Naive thymus-derived CD8-positive, alpha-beta T cell (primary cell): ENCODE measurements at regions not wholly inside any gene's neighbourhood (a gene's known extent, or its start where the extent isn't known, plus 50 kb on each side); places are given as distances from the start of the nearest gene placed in this dataset.

Experiments
- ATAC-seq, 2 donors: fragments of 150-1000 bp; cut with Tn5 transposase in 1 of 2; sonication (Bioruptor Pico), chemical (Tn5 transposase) in 1 of 2; 1 replicate in 1 of 2; 2 replicates in 1 of 2; pipeline ENCODE4 v1.10.0; 2021; ENCODE audit warnings: mild to moderate bottlenecking in 2 of 2, moderate library complexity in 2 of 2
- POLR2A ChIA-PET: fragments of 350-600 bp; sonication (Branson Sonifier 250); formaldehyde crosslinking; loops from one replicate; lab custom pipeline; 2021; ENCODE audit warnings: antibody characterized with exemption; lab: Charles Lee
- DNase-seq, 10 donors: peaks; one replicate each; pipeline versions ENCODE4 v3.0.0 to v3.0.0-alpha.2; 2020 to 2022
- H3K27ac Mint-ChIP-seq, 10 donors: one replicate each; pipeline ENCODE4 v1.8.0; 2020 to 2022; ENCODE audit warnings: mild to moderate bottlenecking in 10 of 10, mixed read lengths in 10 of 10, moderate library complexity in 4 of 10, inconsistent platforms in 1 of 10
- H3K27me3 Mint-ChIP-seq, 5 donors: one replicate each; pipeline ENCODE4 v1.8.0; 2021 to 2022; ENCODE audit warnings: mixed read lengths in 5 of 5
- H3K36me3 Mint-ChIP-seq, 3 donors: one replicate each; pipeline ENCODE4 v1.8.0; 2020 to 2022; ENCODE audit warnings: mixed read lengths in 3 of 3, mild to moderate bottlenecking in 2 of 3, inconsistent platforms in 1 of 3
- H3K4me1 Mint-ChIP-seq, 4 donors: one replicate each; pipeline ENCODE4 v1.8.0; 2021 to 2022; ENCODE audit warnings: mixed read lengths in 4 of 4
- H3K4me3 Mint-ChIP-seq, 10 donors: one replicate each; pipeline ENCODE4 v1.8.0; 2020 to 2022; ENCODE audit warnings: mild to moderate bottlenecking in 10 of 10, mixed read lengths in 10 of 10, moderate library complexity in 6 of 10, inconsistent platforms in 1 of 10
- H3K9me3 Mint-ChIP-seq, 9 donors: one replicate each; pipeline ENCODE4 v1.8.0; 2020 to 2022; ENCODE audit warnings: mixed read lengths in 9 of 9, mild to moderate bottlenecking in 3 of 9, inconsistent platforms in 1 of 9, moderate library complexity in 1 of 9

GRCh38 chr14:85234156-85235025 lies 295.6 kb upstream of the FLRT2 start:
- ATAC-seq (no peak), DNase-seq (no peak)
- POLR2A ChIA-PET, result no interaction called here
- Mint-ChIP-seq H3K27me3 (no peaks in the 10 kb centered on the region), H3K27ac (no peak overlapping the region), H3K4me1 (no peaks in the 10 kb centered on the region), H3K9me3 (peaks cover 0 to 24% (median 10%) of the 10 kb centered on the region in 9 donors), H3K4me3 (no peak overlapping the region), H3K36me3 (no peaks in the 10 kb centered on the region)

GRCh38 chr14:85235868-85236267 lies 294.1 kb upstream of the FLRT2 start:
- no peak overlapping the region for H3K4me3 Mint-ChIP-seq
- H3K9me3 Mint-ChIP-seq, result peaks cover 0 to 16% (median 2%) of the 10 kb centered on the region in 9 donors
- ATAC-seq, result no peak

GRCh38 chr14:85236296-85236695 lies 293.6 kb upstream of the FLRT2 start:
- no peak for DNase-seq
- Mint-ChIP-seq H3K4me3 (no peak overlapping the region), H3K27me3 (no peaks in the 10 kb centered on the region), H3K9me3 (peaks cover 0 to 14% (median 2%) of the 10 kb centered on the region in 9 donors), H3K36me3 (no peaks in the 10 kb centered on the region), H3K27ac (no peak overlapping the region), H3K4me1 (no peaks in the 10 kb centered on the region)
- no peak for ATAC-seq
- POLR2A ChIA-PET, result interaction anchor here (0.7 kb wide), 1 partner anchor 11 kb away, joined by 3 read pairs; no protein-coding TSS in a partner anchor

More at GRCh38 chr14:85235868-85236267, 294.1 kb upstream of the FLRT2 start:
- no peaks in the 10 kb centered on the region for H3K4me1 Mint-ChIP-seq
- no peaks in the 10 kb centered on the region for H3K36me3 Mint-ChIP-seq
- H3K27ac Mint-ChIP-seq, result no peak overlapping the region
- POLR2A ChIA-PET, result interaction anchor here (0.7 kb wide), 1 partner anchor 11 kb away, joined by 3 read pairs; no protein-coding TSS in a partner anchor
- no peak for DNase-seq
- no peaks in the 10 kb centered on the region for H3K27me3 Mint-ChIP-seq

GRCh38 chr14:85239791-85240190 lies 290.2 kb upstream of the FLRT2 start:
- DNase-seq (no peak), ATAC-seq (no peak)
- no peaks in the 10 kb centered on the region for H3K4me1 Mint-ChIP-seq
- no peaks in the 10 kb centered on the region for H3K27me3 Mint-ChIP-seq
- no peak overlapping the region for H3K27ac Mint-ChIP-seq
- no peaks in the 10 kb centered on the region for H3K36me3 Mint-ChIP-seq
- POLR2A ChIA-PET, result interaction anchor here (0.6 kb wide), 1 partner anchor 618 kb away, joined by 6 read pairs; no protein-coding TSS in a partner anchor
- H3K9me3 Mint-ChIP-seq, result peaks cover 0 to 12% (median 0%) of the 10 kb centered on the region in 9 donors
- no peak overlapping the region for H3K4me3 Mint-ChIP-seq

- DNase-seq, result no peak
- Mint-ChIP-seq H3K36me3 (no peaks in the 10 kb centered on the region), H3K27ac (no peak overlapping the region), H3K4me1 (no peaks in the 10 kb centered on the region), H3K9me3 (peaks cover 0 to 7% (median 0%) of the 10 kb centered on the region in 9 donors), H3K27me3 (no peaks in the 10 kb centered on the region), H3K4me3 (no peak overlapping the region)
- ATAC-seq, result no peak
- POLR2A ChIA-PET, result no interaction called here
These were observed 288.7 kb upstream of the FLRT2 start for GRCh38 chr14:85241022-85241855.

- no peak overlapping the region for H3K27ac Mint-ChIP-seq
- peaks cover 0 to 6% (median 0%) of the 10 kb centered on the region in 9 donors for H3K9me3 Mint-ChIP-seq
- ATAC-seq, result no peak
- H3K36me3 Mint-ChIP-seq, result no peaks in the 10 kb centered on the region
- H3K4me3 Mint-ChIP-seq, result no peak overlapping the region
- no peak for DNase-seq
- no peaks in the 10 kb centered on the region for H3K4me1 Mint-ChIP-seq
- H3K27me3 Mint-ChIP-seq, result no peaks in the 10 kb centered on the region
- POLR2A ChIA-PET, result no interaction called here
These were observed 287.3 kb upstream of the FLRT2 start for GRCh38 chr14:85242666-85243065.

GRCh38 chr14:85243321-85243720 lies 286.6 kb upstream of the FLRT2 start:
- H3K4me3 Mint-ChIP-seq, result no peak overlapping the region
- no peaks in the 10 kb centered on the region for H3K36me3 Mint-ChIP-seq
- no peaks in the 10 kb centered on the region for H3K27me3 Mint-ChIP-seq
- H3K9me3 Mint-ChIP-seq, result peaks cover 0 to 10% (median 0%) of the 10 kb centered on the region in 9 donors
- ATAC-seq (no peak), DNase-seq (no peak)
- no peaks in the 10 kb centered on the region for H3K4me1 Mint-ChIP-seq
- H3K27ac Mint-ChIP-seq, result no peak overlapping the region
- POLR2A ChIA-PET, result no interaction called here

- POLR2A ChIA-PET, result no interaction called here
- ATAC-seq, result no peak
These were observed 282.9 kb upstream of the FLRT2 start for GRCh38 chr14:85247071-85247470.

GRCh38 chr14:85248881-85249635 lies 280.9 kb upstream of the FLRT2 start:
- POLR2A ChIA-PET, result no interaction called here
- Mint-ChIP-seq H3K27me3 (no peaks in the 10 kb centered on the region), H3K4me1 (no peaks in the 10 kb centered on the region)

More at GRCh38 chr14:85247071-85247470, 282.9 kb upstream of the FLRT2 start:
- Mint-ChIP-seq H3K4me1 (no peaks in the 10 kb centered on the region), H3K27ac (no peak overlapping the region), H3K36me3 (no peaks in the 10 kb centered on the region), H3K4me3 (no peak overlapping the region), H3K27me3 (no peaks in the 10 kb centered on the region), H3K9me3 (peaks cover 0 to 12% (median 0%) of the 10 kb centered on the region in 9 donors)
- no peak for DNase-seq

GRCh38 chr14:85250414-85251189 lies 279.3 kb upstream of the FLRT2 start:
- H3K9me3 Mint-ChIP-seq, result peaks cover 0 to 8% (median 0%) of the 10 kb centered on the region in 9 donors
- DNase-seq (no peak), ATAC-seq (no peak)
- H3K4me3 Mint-ChIP-seq, result no peak overlapping the region
- H3K27ac Mint-ChIP-seq, result no peak overlapping the region
- H3K27me3 Mint-ChIP-seq, result no peaks in the 10 kb centered on the region
- H3K4me1 Mint-ChIP-seq, result no peaks in the 10 kb centered on the region
- no peaks in the 10 kb centered on the region for H3K36me3 Mint-ChIP-seq
- POLR2A ChIA-PET, result no interaction called here

More at GRCh38 chr14:85248881-85249635, 280.9 kb upstream of the FLRT2 start:
- ATAC-seq, result no peak
- Mint-ChIP-seq H3K9me3 (peaks cover 0 to 8% (median 0%) of the 10 kb centered on the region in 9 donors), H3K27ac (no peak overlapping the region), H3K36me3 (no peaks in the 10 kb centered on the region), H3K4me3 (no peak overlapping the region)
- no peak for DNase-seq

GRCh38 chr14:85252011-85252410 lies 277.9 kb upstream of the FLRT2 start:
- peaks cover 0 to 8% (median 0%) of the 10 kb centered on the region in 9 donors for H3K9me3 Mint-ChIP-seq
- ATAC-seq (no peak), DNase-seq (no peak)
- no peaks in the 10 kb centered on the region for H3K27me3 Mint-ChIP-seq
- no peaks in the 10 kb centered on the region for H3K4me1 Mint-ChIP-seq
- no peak overlapping the region for H3K4me3 Mint-ChIP-seq
- POLR2A ChIA-PET, result no interaction called here
- H3K27ac Mint-ChIP-seq, result no peak overlapping the region
- H3K36me3 Mint-ChIP-seq, result no peaks in the 10 kb centered on the region

GRCh38 chr14:85254711-85255110 lies 275.2 kb upstream of the FLRT2 start:
- H3K36me3 Mint-ChIP-seq, result no peaks in the 10 kb centered on the region
- POLR2A ChIA-PET, result no interaction called here
- H3K9me3 Mint-ChIP-seq, result peaks cover 0 to 10% (median 2%) of the 10 kb centered on the region in 9 donors
- no peak overlapping the region for H3K4me3 Mint-ChIP-seq
- no peak for DNase-seq
- no peak overlapping the region for H3K27ac Mint-ChIP-seq
- no peaks in the 10 kb centered on the region for H3K27me3 Mint-ChIP-seq
- no peaks in the 10 kb centered on the region for H3K4me1 Mint-ChIP-seq
- ATAC-seq, result no peak
